Ascending aorta (tissue), 2 donors: ENCODE measurements at regions not wholly inside any gene's neighbourhood (a gene's known extent, or its start where the extent isn't known, plus 50 kb on each side); places are given as distances from the start of the nearest gene placed in this dataset.

Source experiments
- DNase-seq, 2 donors: peaks; one replicate each; pipeline ENCODE4 v3.0.0-alpha.2; 2019; ENCODE audit warnings: low spot score in 2 of 2
- H3K27ac ChIP-seq, 2 donors: fragments of 200-600 bp; sonication (generic); one replicate each; pipeline ENCODE4 v1.5.1; 2016 to 2017; ENCODE audit warnings: mild to moderate bottlenecking in 1 of 2
- H3K27me3 ChIP-seq: fragments of 200-600 bp; sonication (generic); one replicate; pipeline ENCODE4 v1.5.1; 2017
- H3K36me3 ChIP-seq, 2 donors: fragments of 200-600 bp; sonication (generic); one replicate each; pipeline ENCODE4 v1.5.1; 2016
- H3K4me1 ChIP-seq, 2 donors: fragments of 200-600 bp; sonication (generic); one replicate each; pipeline ENCODE4 v1.5.1; 2016 to 2017; ENCODE audit warnings: mild to moderate bottlenecking in 1 of 2
- H3K4me3 ChIP-seq, 2 donors: fragments of 200-600 bp; sonication (generic); one replicate each; pipeline ENCODE4 v1.5.1; 2016 to 2017; ENCODE audit warnings: mild to moderate bottlenecking in 1 of 2
- H3K9me3 ChIP-seq, 2 donors: fragments of 200-600 bp; sonication (generic); one replicate each; pipeline ENCODE4 v1.5.1; 2016
- CTCF ChIP-seq, 3 experiments: fragments of 200-600 bp in 2 of 3; fragments of 450-650 bp in 1 of 3; sonication (generic) in 2 of 3; IDR thresholded peaks; one replicate each; pipeline ENCODE4 v1.5.1; 2016 to 2019; ENCODE audit warnings: antibody characterized with exemption in 3 of 3, mild to moderate bottlenecking in 1 of 3, moderate library complexity in 1 of 3
- intact Hi-C: fragments of 100-400 bp; cut with DNase I; formaldehyde crosslinking; loops from one replicate; pipeline ENCODE4 v1.15.1; 2023

GRCh38 chr1:61523229-61523628 is 201.7 kb downstream of the TM2D1 start:
- intact Hi-C loops = no loop called here
- TF ChIP-seq CTCF (IDR thresholded peaks at IDR 0.05) = no peak
- no peaks in the 10 kb centered on the region for H3K9me3 ChIP-seq
- no peaks in the 10 kb centered on the region for H3K36me3 ChIP-seq
- no peaks in the 10 kb centered on the region for H3K27me3 ChIP-seq
- H3K4me3 ChIP-seq = no peak overlapping the region
- DNase-seq = no peak
- no peaks in the 10 kb centered on the region for H3K4me1 ChIP-seq
- H3K27ac ChIP-seq = no peak overlapping the region

- DNase-seq = no peak
- TF ChIP-seq CTCF (IDR thresholded peaks at IDR 0.05) = no peak
- Histone ChIP-seq H3K27me3 (no peaks in the 10 kb centered on the region), H3K9me3 (no peaks in the 10 kb centered on the region), H3K4me3 (no peak overlapping the region), H3K36me3 (no peaks in the 10 kb centered on the region), H3K4me1 (no peaks in the 10 kb centered on the region), H3K27ac (no peak overlapping the region)
- intact Hi-C loops = no loop called here
These were observed 204.5 kb downstream of the TM2D1 start for GRCh38 chr1:61520401-61520800.

GRCh38 chr1:61519631-61520030 is 205.3 kb downstream of the TM2D1 start:
- no peak for DNase-seq
- no peaks in the 10 kb centered on the region for H3K27me3 ChIP-seq

GRCh38 chr1:61518670-61519400 is 206.1 kb downstream of the TM2D1 start:
- Histone ChIP-seq H3K27ac (no peak overlapping the region), H3K9me3 (no peaks in the 10 kb centered on the region), H3K36me3 (no peaks in the 10 kb centered on the region), H3K27me3 (no peaks in the 10 kb centered on the region), H3K4me3 (no peak overlapping the region), H3K4me1 (no peaks in the 10 kb centered on the region)
- no peak for DNase-seq
- no peak for TF ChIP-seq CTCF (IDR thresholded peaks at IDR 0.05)
- intact Hi-C loops = no loop called here

More at GRCh38 chr1:61519631-61520030, 205.3 kb downstream of the TM2D1 start:
- H3K27ac ChIP-seq = no peak overlapping the region
- no peaks in the 10 kb centered on the region for H3K4me1 ChIP-seq
- no peak overlapping the region for H3K4me3 ChIP-seq
- H3K9me3 ChIP-seq = no peaks in the 10 kb centered on the region
- TF ChIP-seq CTCF (IDR thresholded peaks at IDR 0.05) = no peak
- intact Hi-C loops = no loop called here
- no peaks in the 10 kb centered on the region for H3K36me3 ChIP-seq

- Histone ChIP-seq H3K9me3 (no peaks in the 10 kb centered on the region), H3K36me3 (no peaks in the 10 kb centered on the region), H3K4me1 (no peaks in the 10 kb centered on the region), H3K27ac (no peak overlapping the region), H3K4me3 (no peak overlapping the region), H3K27me3 (no peaks in the 10 kb centered on the region)
- DNase-seq = no peak
- intact Hi-C loops = no loop called here
- TF ChIP-seq CTCF (IDR thresholded peaks at IDR 0.05) = no peak
These were observed 207.6 kb downstream of the TM2D1 start for GRCh38 chr1:61517345-61517744.

- Histone ChIP-seq H3K4me3 (no peak overlapping the region), H3K36me3 (no peaks in the 10 kb centered on the region), H3K4me1 (no peaks in the 10 kb centered on the region), H3K27ac (no peak overlapping the region), H3K9me3 (no peaks in the 10 kb centered on the region), H3K27me3 (no peaks in the 10 kb centered on the region)
- no peak for TF ChIP-seq CTCF (IDR thresholded peaks at IDR 0.05)
- no peak for DNase-seq
- intact Hi-C loops = no loop called here
These were observed 209.8 kb downstream of the TM2D1 start for GRCh38 chr1:61515096-61515495.
